Activated CD4-positive, alpha-beta T cell treated with anti-CD3 and anti-CD28 coated beads for 1 hour (primary cell): ENCODE measurements at regions not wholly inside any gene's neighbourhood (a gene's known extent, or its start where the extent isn't known, plus 50 kb on each side); places are given as distances from the start of the nearest gene placed in this dataset.

ENCODE experiments used
- DNase-seq: peaks from one replicate; pipeline ENCODE4 v3.0.0-alpha.2; 2020

GRCh38 chr12:131345521-131346436, 365.1 kb upstream of the SFSWAP start:
- no peak for DNase-seq

GRCh38 chr12:131346555-131347344, 364.1 kb upstream of the SFSWAP start:
- DNase-seq, result no peak

- DNase-seq, result no peak
Measured at GRCh38 chr12:131347345-131347714, 363.6 kb upstream of the SFSWAP start.

- DNase-seq, result no peak
Measured at GRCh38 chr12:131347732-131348131, 363.2 kb upstream of the SFSWAP start.

- DNase-seq, result no peak
Measured at GRCh38 chr12:131348231-131348630, 362.7 kb upstream of the SFSWAP start.

- DNase-seq, result no peak
Measured at GRCh38 chr12:131348646-131349045, 362.2 kb upstream of the SFSWAP start.

- DNase-seq, result no peak
Measured at GRCh38 chr12:131349397-131350127, 361.3 kb upstream of the SFSWAP start.

- no peak for DNase-seq
Measured at GRCh38 chr12:131350943-131351318, 360.0 kb upstream of the SFSWAP start.

- DNase-seq, result no peak
Measured at GRCh38 chr12:131351319-131352028, 359.4 kb upstream of the SFSWAP start.

- no peak for DNase-seq
Measured at GRCh38 chr12:131352296-131352900, 358.5 kb upstream of the SFSWAP start.

GRCh38 chr12:131353376-131353775, 357.5 kb upstream of the SFSWAP start:
- DNase-seq, result no peak

- DNase-seq, result no peak
Measured at GRCh38 chr12:131353826-131354225, 357.1 kb upstream of the SFSWAP start.

GRCh38 chr12:131355361-131356245, 355.3 kb upstream of the SFSWAP start:
- no peak for DNase-seq

GRCh38 chr12:131356485-131357184, 354.3 kb upstream of the SFSWAP start:
- DNase-seq, result no peak

GRCh38 chr12:131357185-131357747, 353.6 kb upstream of the SFSWAP start:
- DNase-seq, result no peak

GRCh38 chr12:131357920-131358319, 353.0 kb upstream of the SFSWAP start:
- no peak for DNase-seq

- no peak for DNase-seq
Measured at GRCh38 chr12:131362291-131363211, 348.3 kb upstream of the SFSWAP start.

- DNase-seq, result no peak
Measured at GRCh38 chr12:131363393-131363792, 347.5 kb upstream of the SFSWAP start.
